IMR-90 (cell line): ENCODE measurements at regions not wholly inside any gene's neighbourhood (a gene's known extent, or its start where the extent isn't known, plus 50 kb on each side); places are given as distances from the start of the nearest gene placed in this dataset.

Source experiments
- MAZ ChIP-seq: IDR thresholded peaks from 2 replicates; pipeline ENCODE4 v1.6.1; 2012; ENCODE audit warnings: low read depth, mild to moderate bottlenecking, low read length, improper control_type of control experiment, moderate library complexity, borderline replicate concordance
- RAD21 ChIP-seq: IDR thresholded peaks from 2 replicates; pipeline ENCODE4 v1.6.1; 2012; ENCODE audit warnings: low read length, improper control_type of control experiment
- TF ChIP-seq, protein P1 (sequence below): conservative IDR thresholded peaks from 2 replicates; pipeline ENCODE4 v1.5.1; 2012; ENCODE audit warnings: mild to moderate bottlenecking, low read depth, low read length, improper control_type of control experiment

DNA sequence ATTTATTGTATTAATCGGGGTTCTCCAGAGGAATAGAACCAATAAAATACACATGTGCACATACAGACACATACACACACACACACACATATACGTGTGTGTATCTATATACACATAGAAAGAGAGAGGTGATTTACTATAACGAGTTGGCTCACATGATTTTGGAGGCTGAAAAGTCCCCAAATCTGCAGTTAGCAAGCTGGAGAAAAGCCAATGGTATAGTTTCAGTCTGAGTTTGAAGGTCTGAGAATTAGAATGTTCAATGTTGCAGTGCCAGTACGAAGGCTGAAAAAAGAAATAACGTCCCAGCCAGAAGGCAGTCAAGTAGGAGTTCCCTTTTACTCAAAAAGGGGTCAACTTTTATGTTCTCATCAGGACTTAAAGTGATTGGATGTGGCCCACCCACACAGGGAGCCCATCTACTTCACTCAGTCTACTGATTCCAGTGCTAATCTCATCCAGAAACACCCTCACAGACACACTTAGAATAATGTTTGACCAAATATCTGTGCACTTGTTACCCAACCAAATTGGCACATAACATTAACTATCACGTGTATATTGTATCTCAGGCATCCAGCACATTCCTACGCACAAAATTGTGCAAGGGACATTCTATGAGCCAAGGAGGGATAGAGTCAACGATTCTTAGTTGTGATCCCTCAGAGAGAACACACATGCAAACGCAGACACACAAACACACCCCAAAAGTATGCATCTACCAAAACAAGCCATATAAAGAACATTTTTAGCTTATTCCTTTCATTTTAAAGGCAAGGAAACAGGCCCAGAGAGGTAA, 195.5 kb upstream of the DUSP10 start:
- TF ChIP-seq, protein P1, sequence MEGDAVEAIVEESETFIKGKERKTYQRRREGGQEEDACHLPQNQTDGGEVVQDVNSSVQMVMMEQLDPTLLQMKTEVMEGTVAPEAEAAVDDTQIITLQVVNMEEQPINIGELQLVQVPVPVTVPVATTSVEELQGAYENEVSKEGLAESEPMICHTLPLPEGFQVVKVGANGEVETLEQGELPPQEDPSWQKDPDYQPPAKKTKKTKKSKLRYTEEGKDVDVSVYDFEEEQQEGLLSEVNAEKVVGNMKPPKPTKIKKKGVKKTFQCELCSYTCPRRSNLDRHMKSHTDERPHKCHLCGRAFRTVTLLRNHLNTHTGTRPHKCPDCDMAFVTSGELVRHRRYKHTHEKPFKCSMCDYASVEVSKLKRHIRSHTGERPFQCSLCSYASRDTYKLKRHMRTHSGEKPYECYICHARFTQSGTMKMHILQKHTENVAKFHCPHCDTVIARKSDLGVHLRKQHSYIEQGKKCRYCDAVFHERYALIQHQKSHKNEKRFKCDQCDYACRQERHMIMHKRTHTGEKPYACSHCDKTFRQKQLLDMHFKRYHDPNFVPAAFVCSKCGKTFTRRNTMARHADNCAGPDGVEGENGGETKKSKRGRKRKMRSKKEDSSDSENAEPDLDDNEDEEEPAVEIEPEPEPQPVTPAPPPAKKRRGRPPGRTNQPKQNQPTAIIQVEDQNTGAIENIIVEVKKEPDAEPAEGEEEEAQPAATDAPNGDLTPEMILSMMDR, result no peak
- no peak for TF ChIP-seq RAD21
- no peak for TF ChIP-seq MAZ
